Neural cell (in vitro differentiated cells): ENCODE measurements at regions not wholly inside any gene's neighbourhood (a gene's known extent, or its start where the extent isn't known, plus 50 kb on each side); places are given as distances from the start of the nearest gene placed in this dataset.

Experiments
- CTCF ChIP-seq: fragments of 450-650 bp; IDR thresholded peaks from 2 replicates; pipeline ENCODE4 v1.5.1; 2014; ENCODE audit warnings: antibody characterized with exemption, mild to moderate bottlenecking, moderate library complexity; ENCODE audit not compliant: poor library complexity, severe bottlenecking
- EZH2 ChIP-seq: fragments of 200-600, 300-800 bp; shearing (Covaris generic), sonication (generic); IDR thresholded peaks from 2 replicates; pipeline ENCODE4 v1.6.1; 2014; ENCODE audit warnings: antibody characterized with exemption, low read length, borderline replicate concordance, mild to moderate bottlenecking; ENCODE audit not compliant: insufficient read depth, poor library complexity, severe bottlenecking
- POLR2AphosphoS5 ChIP-seq: IDR thresholded peaks from 2 replicates; pipeline ENCODE4 v1.6.1; 2012
- RAD21 ChIP-seq: fragments of 450-650 bp; conservative IDR thresholded peaks from 2 replicates; pipeline ENCODE4 v1.6.1; 2014; ENCODE audit warnings: antibody characterized with exemption, mild to moderate bottlenecking, moderate library complexity
- TAF1 ChIP-seq: IDR thresholded peaks from 2 replicates; pipeline ENCODE4 v1.6.1; 2012; ENCODE audit warnings: low read depth
- TF ChIP-seq, protein P1 (sequence below): IDR thresholded peaks from 2 replicates; pipeline ENCODE4 v1.6.1; 2012; ENCODE audit warnings: borderline replicate concordance

- no peak for TF ChIP-seq RAD21
- no peak for TF ChIP-seq CTCF
- TF ChIP-seq POLR2AphosphoS5, result no peak
- no peak for TF ChIP-seq TAF1
- TF ChIP-seq, protein P1, sequence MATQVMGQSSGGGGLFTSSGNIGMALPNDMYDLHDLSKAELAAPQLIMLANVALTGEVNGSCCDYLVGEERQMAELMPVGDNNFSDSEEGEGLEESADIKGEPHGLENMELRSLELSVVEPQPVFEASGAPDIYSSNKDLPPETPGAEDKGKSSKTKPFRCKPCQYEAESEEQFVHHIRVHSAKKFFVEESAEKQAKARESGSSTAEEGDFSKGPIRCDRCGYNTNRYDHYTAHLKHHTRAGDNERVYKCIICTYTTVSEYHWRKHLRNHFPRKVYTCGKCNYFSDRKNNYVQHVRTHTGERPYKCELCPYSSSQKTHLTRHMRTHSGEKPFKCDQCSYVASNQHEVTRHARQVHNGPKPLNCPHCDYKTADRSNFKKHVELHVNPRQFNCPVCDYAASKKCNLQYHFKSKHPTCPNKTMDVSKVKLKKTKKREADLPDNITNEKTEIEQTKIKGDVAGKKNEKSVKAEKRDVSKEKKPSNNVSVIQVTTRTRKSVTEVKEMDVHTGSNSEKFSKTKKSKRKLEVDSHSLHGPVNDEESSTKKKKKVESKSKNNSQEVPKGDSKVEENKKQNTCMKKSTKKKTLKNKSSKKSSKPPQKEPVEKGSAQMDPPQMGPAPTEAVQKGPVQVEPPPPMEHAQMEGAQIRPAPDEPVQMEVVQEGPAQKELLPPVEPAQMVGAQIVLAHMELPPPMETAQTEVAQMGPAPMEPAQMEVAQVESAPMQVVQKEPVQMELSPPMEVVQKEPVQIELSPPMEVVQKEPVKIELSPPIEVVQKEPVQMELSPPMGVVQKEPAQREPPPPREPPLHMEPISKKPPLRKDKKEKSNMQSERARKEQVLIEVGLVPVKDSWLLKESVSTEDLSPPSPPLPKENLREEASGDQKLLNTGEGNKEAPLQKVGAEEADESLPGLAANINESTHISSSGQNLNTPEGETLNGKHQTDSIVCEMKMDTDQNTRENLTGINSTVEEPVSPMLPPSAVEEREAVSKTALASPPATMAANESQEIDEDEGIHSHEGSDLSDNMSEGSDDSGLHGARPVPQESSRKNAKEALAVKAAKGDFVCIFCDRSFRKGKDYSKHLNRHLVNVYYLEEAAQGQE, result no peak
- TF ChIP-seq EZH2, result no peak
Observed at GRCh38 chr10:105967256-105967655, 1197.2 kb downstream of the SORCS1 start.
